ENCODE measurements at regions not wholly inside any gene's neighbourhood (a gene's known extent, or its start where the extent isn't known, plus 50 kb on each side); places are given as distances from the start of the nearest gene placed in this dataset.

GRCh38 chr10:81152656-81153055, 615.0 kb downstream of the SH2D4B start:
- POLR2A ChIA-PET (ENCODE audit: partially characterized antibody), result no interaction called here
- H3K23me2 ChIP-seq (ENCODE audit: low read depth, low read length), result no peaks in the 10 kb centered on the region
- no peak overlapping the region for H3K14ac ChIP-seq (ENCODE audit: insufficient read length)
- no peak overlapping the region for H2BK20ac ChIP-seq (ENCODE audit: low read length)
- CTCF ChIA-PET (ENCODE audit: partially characterized antibody), result no interaction called here
- no peaks in the 10 kb centered on the region for H3K79me2 ChIP-seq (ENCODE audit: control insufficient read depth in 1 of 2, insufficient read depth in 2 of 2, low read length in 2 of 2)
- H4K91ac ChIP-seq (replicated peaks; ENCODE audit: insufficient read length, low read length), result no peak overlapping the region
- H2AFZ ChIP-seq (ENCODE audit: low read length), result no peak overlapping the region
- H3K27me3 ChIP-seq (replicated peaks in 1 of 4; ENCODE audit: control insufficient read depth in 3 of 4, extremely low read depth in 1 of 4, insufficient read depth in 3 of 4, low read length in 3 of 4), result no peaks in the 10 kb centered on the region
- H3K56ac ChIP-seq (replicated peaks; ENCODE audit: insufficient read length, low read depth, low read length), result no peak overlapping the region
- no peak overlapping the region for H2BK120ac ChIP-seq (replicated peaks; ENCODE audit: low read depth, low read length)
- no peaks in the 10 kb centered on the region for H3K79me1 ChIP-seq (ENCODE audit: low read depth, low read length)
- FAIRE-seq (no peak), DNase-seq (ENCODE audit: low read depth in 1 of 2, low spot score in 2 of 2) (no peak)
- no peak overlapping the region for H3K18ac ChIP-seq (ENCODE audit: extremely low read depth, low read length)
- H2BK5ac ChIP-seq (ENCODE audit: low read depth, low read length), result no peak overlapping the region
- no peak for TF ChIP-seq POU5F1 (IDR thresholded peaks at IDR 0.05; ENCODE audit: low read depth, low read length)
- H3K23ac ChIP-seq (ENCODE audit: insufficient read length), result no peak overlapping the region
- no peak overlapping the region for H4K5ac ChIP-seq (ENCODE audit: insufficient read length, low read depth, low read length)
- H3K4ac ChIP-seq (replicated peaks; ENCODE audit: insufficient read length, low read depth, low read length), result no peak overlapping the region
- no peaks in the 10 kb centered on the region for H3K4me1 ChIP-seq (replicated peaks in 1 of 4; ENCODE audit: control insufficient read depth in 3 of 4, insufficient read depth in 4 of 4, low read length in 3 of 4)
- H3K9ac ChIP-seq (replicated peaks in 1 of 4; ENCODE audit: extremely low read depth in 1 of 4, low read depth in 3 of 4, low read length in 3 of 4), result no peak overlapping the region
- no peaks in the 10 kb centered on the region for H4K20me1 ChIP-seq (replicated peaks in 1 of 2; ENCODE audit: control insufficient read depth in 1 of 2, insufficient read depth in 2 of 2, low read length in 2 of 2)
- H3K4me3 ChIP-seq (ENCODE audit: extremely low read depth in 1 of 4, insufficient read depth in 2 of 4, low read depth in 3 of 4, low read length in 4 of 4), result no peak overlapping the region
- H3K27ac ChIP-seq (ENCODE audit: low read depth, low read length), result no peak overlapping the region
- no peak overlapping the region for H3K4me2 ChIP-seq (ENCODE audit: insufficient read depth in 1 of 2, low read depth in 2 of 2, low read length in 2 of 2)
- H3K36me3 ChIP-seq (ENCODE audit: control insufficient read depth in 2 of 4, insufficient read depth in 4 of 4, low read length in 3 of 4), result no peaks in the 10 kb centered on the region
- no peak overlapping the region for H2BK12ac ChIP-seq (ENCODE audit: low read depth, low read length)
- no peak overlapping the region for H2AK5ac ChIP-seq (ENCODE audit: low read depth, low read length)
- H3K9me3 ChIP-seq (ENCODE audit: insufficient read depth in 2 of 2, low read depth in 1 of 2, low read length in 1 of 2), result no peaks in the 10 kb centered on the region
- no peak overlapping the region for H4K8ac ChIP-seq (ENCODE audit: extremely low read depth, insufficient read depth, low read length)
- no peak overlapping the region for H2BK15ac ChIP-seq (ENCODE audit: low read length)
